HTR-8/SVneo (cell line): ENCODE measurements at regions not wholly inside any gene's neighbourhood (a gene's known extent, or its start where the extent isn't known, plus 50 kb on each side); places are given as distances from the start of the nearest gene placed in this dataset.

ENCODE experiments used
- DNase-seq: peaks from one replicate; pipeline ENCODE4 v3.0.0; 2011; ENCODE audit warnings: low spot score, mixed read lengths; ENCODE audit not compliant: insufficient read length
- FAIRE-seq: peaks from 2 replicates; lab custom pipeline; 2011; peaks lifted over from hg19 to GRCh38; lab: Jason Lieb, UNC

- FAIRE-seq = no peak
- DNase-seq = no peak
These were observed 1006.7 kb upstream of the GOT2 start for GRCh38 chr16:59740858-59741257.

DNA sequence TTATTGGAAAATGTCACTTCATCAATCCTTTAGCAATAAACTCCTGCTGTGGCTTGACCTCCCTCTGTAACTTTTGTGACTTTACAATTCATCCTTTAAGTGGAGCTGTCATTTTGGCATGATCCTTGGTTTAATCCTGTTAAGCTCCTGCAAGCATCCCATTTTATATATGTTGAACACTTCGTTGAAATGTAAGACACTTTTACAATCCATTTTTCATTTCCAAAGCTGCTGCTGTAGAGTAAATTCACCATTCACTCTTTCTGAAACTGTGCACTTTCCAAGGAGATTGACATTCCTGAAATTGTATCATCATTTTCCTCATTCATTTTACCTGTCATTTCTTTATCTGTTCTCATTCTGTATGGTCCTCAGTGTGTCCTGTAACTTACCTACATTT lies 1003.2 kb upstream of the GOT2 start:
- FAIRE-seq (no peak), DNase-seq (no peak)

DNA sequence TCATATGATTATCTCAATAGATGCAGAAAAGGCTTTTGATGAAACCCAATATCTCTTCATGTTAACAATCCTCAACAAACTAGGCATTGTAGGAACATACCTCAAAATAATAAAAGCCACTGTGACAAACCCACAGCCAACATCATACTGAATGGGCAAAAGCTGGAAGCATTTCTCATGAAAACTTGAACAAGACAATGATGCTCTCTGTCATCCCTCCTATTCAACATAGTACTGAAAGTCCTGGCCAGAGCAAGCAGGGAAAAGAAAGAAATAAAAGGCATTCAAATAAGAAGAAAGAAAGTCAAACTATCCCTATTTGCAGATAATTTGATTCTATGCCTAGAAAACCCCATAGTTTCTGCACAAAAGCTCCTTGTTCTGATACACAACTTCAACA lies 999.2 kb upstream of the GOT2 start:
- no peak for DNase-seq
- no peak for FAIRE-seq

GRCh38 chr16:59729613-59730012 lies 995.5 kb upstream of the GOT2 start:
- no peak for FAIRE-seq
- no peak for DNase-seq

- no peak for FAIRE-seq
- DNase-seq = no peak
These were observed 985.0 kb upstream of the GOT2 start for GRCh38 chr16:59719121-59719520.

- FAIRE-seq = no peak
- no peak for DNase-seq
These were observed 973.5 kb upstream of the GOT2 start for GRCh38 chr16:59707436-59708226.

- FAIRE-seq (no peak), DNase-seq (no peak)
These were observed 968.1 kb upstream of the GOT2 start for GRCh38 chr16:59701963-59702930.

- FAIRE-seq (no peak), DNase-seq (no peak)
These were observed 965.7 kb upstream of the GOT2 start for GRCh38 chr16:59699786-59700185.

- FAIRE-seq (no peak), DNase-seq (no peak)
These were observed 964.4 kb upstream of the GOT2 start for GRCh38 chr16:59698346-59699020.

GRCh38 chr16:59697761-59698160 lies 963.6 kb upstream of the GOT2 start:
- DNase-seq (no peak), FAIRE-seq (no peak)

DNA sequence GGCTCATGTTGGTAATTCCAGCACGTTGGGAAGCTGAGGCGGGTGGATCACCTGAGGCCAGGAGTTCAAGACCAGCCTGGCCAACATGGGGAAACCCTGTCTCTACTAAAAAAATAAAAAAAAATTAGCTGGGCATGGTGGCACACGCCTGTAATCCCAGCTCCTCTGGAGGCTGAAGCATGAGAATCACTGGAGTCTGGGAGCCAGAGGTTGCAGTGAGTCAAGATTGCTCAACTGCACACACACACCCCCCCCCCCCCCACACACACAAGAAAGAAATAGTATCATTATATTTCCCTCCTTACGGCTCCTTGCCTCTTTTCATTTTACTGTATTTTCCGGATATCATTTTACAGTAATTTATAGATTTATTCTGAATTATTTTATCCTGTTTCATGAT lies 963.1 kb upstream of the GOT2 start:
- FAIRE-seq = no peak
- no peak for DNase-seq

DNA sequence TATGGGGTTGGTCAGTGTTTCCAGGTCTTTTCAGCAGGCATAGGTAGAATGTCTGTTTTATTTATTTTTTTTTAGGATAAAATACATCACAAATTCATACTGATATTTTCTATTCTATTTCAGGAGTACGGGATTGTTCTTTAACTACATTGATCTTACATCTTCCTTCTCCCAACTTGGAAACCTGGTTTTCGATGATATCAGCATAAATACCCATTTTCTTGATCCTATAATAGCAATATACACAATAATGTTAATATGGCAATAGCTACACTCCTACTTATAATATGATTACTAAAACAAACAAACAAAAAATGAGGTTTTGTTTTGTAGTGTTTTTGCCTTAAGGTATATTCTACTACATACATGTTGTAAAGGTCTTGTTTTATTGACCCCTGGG lies 962.4 kb upstream of the GOT2 start:
- FAIRE-seq = no peak

DNA sequence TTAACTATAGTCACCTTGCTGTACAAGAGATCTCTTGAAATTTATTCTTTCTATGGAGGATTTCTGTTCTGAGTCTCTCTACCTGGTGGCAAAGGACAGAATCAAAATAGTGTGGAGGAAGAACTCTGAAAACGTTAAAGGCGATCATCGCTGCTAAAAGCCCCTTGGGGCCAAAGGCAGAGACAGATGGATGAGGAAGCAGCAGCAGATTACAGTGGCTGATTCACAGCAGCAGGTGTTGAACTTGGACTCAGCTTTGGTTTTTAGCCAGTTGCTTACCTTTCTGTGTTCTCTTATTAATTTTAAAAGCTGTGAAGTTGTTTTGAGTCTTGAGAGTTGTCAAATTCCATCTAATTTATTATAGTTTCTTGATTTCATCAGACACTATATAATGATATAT lies 956.1 kb upstream of the GOT2 start:
- DNase-seq (no peak), FAIRE-seq (no peak)

More for the DNA sequence above, 962.4 kb upstream of the GOT2 start:
- DNase-seq = no peak

- FAIRE-seq = no peak
- DNase-seq = no peak
These were observed 953.9 kb upstream of the GOT2 start for GRCh38 chr16:59688006-59688405.

- FAIRE-seq = no peak
These were observed 952.3 kb upstream of the GOT2 start for GRCh38 chr16:59686405-59686804.

GRCh38 chr16:59684911-59685310 lies 950.8 kb upstream of the GOT2 start:
- FAIRE-seq = no peak
- no peak for DNase-seq

More at GRCh38 chr16:59686405-59686804, 952.3 kb upstream of the GOT2 start:
- no peak for DNase-seq

DNA sequence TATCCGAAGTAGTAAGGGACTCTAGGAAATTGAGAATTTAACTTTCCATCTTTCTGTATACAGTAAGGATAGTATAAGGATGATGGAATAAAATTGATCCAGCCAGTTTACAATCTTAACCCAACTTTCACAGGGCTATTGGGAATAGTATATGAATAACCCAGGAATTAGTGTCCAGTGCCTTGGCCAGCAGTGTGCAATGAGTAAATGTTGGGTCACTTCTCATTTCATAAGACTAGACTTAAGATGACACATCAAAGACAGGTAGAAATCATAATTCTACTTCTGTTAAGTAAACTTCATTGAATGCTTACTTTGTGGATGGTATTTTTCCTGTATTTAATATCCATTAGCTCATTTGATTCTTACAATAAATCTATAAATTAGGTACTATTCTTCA lies 949.6 kb upstream of the GOT2 start:
- no peak for DNase-seq
- no peak for FAIRE-seq

GRCh38 chr16:59665618-59666220 lies 931.6 kb upstream of the GOT2 start:
- FAIRE-seq = no peak
- no peak for DNase-seq

DNA sequence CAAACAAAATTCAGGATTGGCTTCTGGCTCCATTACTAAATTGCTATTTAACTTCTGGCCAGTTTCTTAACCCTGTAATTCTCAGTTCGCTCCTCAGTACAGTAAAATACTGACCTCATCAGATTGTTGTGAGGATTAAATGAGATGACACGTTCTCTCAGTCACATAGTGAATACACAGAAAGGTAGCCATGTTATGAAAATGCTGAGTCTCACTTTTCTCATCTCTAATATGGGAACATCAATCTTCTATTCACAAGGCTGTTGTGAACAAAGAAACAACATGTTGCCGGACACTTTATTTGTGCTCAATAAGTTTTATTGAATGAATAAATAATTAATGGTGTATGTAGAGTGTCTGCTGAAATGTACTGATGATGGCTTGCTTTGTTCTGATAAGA lies 924.5 kb upstream of the GOT2 start:
- no peak for FAIRE-seq

GRCh38 chr16:59655031-59655430 lies 920.9 kb upstream of the GOT2 start:
- DNase-seq = no peak
- no peak for FAIRE-seq

More for the DNA sequence above, 924.5 kb upstream of the GOT2 start:
- no peak for DNase-seq
